ENCODE measurements at regions not wholly inside any gene's neighbourhood (a gene's known extent, or its start where the extent isn't known, plus 50 kb on each side); places are given as distances from the start of the nearest gene placed in this dataset.

- TF ChIP-seq, protein P1, sequence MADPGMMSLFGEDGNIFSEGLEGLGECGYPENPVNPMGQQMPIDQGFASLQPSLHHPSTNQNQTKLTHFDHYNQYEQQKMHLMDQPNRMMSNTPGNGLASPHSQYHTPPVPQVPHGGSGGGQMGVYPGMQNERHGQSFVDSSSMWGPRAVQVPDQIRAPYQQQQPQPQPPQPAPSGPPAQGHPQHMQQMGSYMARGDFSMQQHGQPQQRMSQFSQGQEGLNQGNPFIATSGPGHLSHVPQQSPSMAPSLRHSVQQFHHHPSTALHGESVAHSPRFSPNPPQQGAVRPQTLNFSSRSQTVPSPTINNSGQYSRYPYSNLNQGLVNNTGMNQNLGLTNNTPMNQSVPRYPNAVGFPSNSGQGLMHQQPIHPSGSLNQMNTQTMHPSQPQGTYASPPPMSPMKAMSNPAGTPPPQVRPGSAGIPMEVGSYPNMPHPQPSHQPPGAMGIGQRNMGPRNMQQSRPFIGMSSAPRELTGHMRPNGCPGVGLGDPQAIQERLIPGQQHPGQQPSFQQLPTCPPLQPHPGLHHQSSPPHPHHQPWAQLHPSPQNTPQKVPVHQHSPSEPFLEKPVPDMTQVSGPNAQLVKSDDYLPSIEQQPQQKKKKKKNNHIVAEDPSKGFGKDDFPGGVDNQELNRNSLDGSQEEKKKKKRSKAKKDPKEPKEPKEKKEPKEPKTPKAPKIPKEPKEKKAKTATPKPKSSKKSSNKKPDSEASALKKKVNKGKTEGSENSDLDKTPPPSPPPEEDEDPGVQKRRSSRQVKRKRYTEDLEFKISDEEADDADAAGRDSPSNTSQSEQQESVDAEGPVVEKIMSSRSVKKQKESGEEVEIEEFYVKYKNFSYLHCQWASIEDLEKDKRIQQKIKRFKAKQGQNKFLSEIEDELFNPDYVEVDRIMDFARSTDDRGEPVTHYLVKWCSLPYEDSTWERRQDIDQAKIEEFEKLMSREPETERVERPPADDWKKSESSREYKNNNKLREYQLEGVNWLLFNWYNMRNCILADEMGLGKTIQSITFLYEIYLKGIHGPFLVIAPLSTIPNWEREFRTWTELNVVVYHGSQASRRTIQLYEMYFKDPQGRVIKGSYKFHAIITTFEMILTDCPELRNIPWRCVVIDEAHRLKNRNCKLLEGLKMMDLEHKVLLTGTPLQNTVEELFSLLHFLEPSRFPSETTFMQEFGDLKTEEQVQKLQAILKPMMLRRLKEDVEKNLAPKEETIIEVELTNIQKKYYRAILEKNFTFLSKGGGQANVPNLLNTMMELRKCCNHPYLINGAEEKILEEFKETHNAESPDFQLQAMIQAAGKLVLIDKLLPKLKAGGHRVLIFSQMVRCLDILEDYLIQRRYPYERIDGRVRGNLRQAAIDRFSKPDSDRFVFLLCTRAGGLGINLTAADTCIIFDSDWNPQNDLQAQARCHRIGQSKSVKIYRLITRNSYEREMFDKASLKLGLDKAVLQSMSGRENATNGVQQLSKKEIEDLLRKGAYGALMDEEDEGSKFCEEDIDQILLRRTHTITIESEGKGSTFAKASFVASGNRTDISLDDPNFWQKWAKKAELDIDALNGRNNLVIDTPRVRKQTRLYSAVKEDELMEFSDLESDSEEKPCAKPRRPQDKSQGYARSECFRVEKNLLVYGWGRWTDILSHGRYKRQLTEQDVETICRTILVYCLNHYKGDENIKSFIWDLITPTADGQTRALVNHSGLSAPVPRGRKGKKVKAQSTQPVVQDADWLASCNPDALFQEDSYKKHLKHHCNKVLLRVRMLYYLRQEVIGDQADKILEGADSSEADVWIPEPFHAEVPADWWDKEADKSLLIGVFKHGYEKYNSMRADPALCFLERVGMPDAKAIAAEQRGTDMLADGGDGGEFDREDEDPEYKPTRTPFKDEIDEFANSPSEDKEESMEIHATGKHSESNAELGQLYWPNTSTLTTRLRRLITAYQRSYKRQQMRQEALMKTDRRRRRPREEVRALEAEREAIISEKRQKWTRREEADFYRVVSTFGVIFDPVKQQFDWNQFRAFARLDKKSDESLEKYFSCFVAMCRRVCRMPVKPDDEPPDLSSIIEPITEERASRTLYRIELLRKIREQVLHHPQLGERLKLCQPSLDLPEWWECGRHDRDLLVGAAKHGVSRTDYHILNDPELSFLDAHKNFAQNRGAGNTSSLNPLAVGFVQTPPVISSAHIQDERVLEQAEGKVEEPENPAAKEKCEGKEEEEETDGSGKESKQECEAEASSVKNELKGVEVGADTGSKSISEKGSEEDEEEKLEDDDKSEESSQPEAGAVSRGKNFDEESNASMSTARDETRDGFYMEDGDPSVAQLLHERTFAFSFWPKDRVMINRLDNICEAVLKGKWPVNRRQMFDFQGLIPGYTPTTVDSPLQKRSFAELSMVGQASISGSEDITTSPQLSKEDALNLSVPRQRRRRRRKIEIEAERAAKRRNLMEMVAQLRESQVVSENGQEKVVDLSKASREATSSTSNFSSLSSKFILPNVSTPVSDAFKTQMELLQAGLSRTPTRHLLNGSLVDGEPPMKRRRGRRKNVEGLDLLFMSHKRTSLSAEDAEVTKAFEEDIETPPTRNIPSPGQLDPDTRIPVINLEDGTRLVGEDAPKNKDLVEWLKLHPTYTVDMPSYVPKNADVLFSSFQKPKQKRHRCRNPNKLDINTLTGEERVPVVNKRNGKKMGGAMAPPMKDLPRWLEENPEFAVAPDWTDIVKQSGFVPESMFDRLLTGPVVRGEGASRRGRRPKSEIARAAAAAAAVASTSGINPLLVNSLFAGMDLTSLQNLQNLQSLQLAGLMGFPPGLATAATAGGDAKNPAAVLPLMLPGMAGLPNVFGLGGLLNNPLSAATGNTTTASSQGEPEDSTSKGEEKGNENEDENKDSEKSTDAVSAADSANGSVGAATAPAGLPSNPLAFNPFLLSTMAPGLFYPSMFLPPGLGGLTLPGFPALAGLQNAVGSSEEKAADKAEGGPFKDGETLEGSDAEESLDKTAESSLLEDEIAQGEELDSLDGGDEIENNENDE (IDR thresholded peaks at IDR 0.05; ENCODE audit: insufficient replicate concordance, low read length): no peak
- no peak for TF ChIP-seq ATF2 (IDR thresholded peaks at IDR 0.05; ENCODE audit: low read length)
Measured at GRCh38 chrX:1041091-1041490, 171.4 kb downstream of the CRLF2 start (continued).

Measured in H1 (cell line).